AG04449 (cell line): ENCODE measurements at regions not wholly inside any gene's neighbourhood (a gene's known extent, or its start where the extent isn't known, plus 50 kb on each side); places are given as distances from the start of the nearest gene placed in this dataset.
A peak's percentile ranks its signal among the peaks of the same experiment; 100 is the strongest.

Source experiments
- CTCF ChIA-PET: fragments of 350-600 bp; formaldehyde crosslinking; extraction: SDS; loops from one replicate; lab custom pipeline; 2021; ENCODE audit warnings: antibody characterized with exemption; lab: Yijun Ruan, JAX
- POLR2A ChIA-PET: fragments of 400-600, 350-600 bp; formaldehyde crosslinking; extraction: SDS; loops from one replicate; lab custom pipeline; 2020; ENCODE audit warnings: antibody characterized with exemption, inconsistent platforms; lab: Yijun Ruan, JAX
- DNase-seq: peaks from one replicate; pipeline ENCODE4 v3.0.0-alpha.2; 2010; ENCODE audit warnings: low read depth, low spot score
- H3K4me3 ChIP-seq: 2 replicates; pipeline ENCODE4 v1.5.1; 2011; ENCODE audit warnings: low read depth, mild to moderate bottlenecking, control low read depth, low read length
- TF ChIP-seq, protein P1 (sequence below): IDR thresholded peaks from one replicate; pipeline ENCODE4 v1.5.1; 2011; ENCODE audit warnings: mild to moderate bottlenecking, moderate library complexity, low read length, control low read depth, inconsistent platforms; ENCODE audit not compliant: insufficient read depth; ENCODE audit errors: missing control alignments

DNA sequence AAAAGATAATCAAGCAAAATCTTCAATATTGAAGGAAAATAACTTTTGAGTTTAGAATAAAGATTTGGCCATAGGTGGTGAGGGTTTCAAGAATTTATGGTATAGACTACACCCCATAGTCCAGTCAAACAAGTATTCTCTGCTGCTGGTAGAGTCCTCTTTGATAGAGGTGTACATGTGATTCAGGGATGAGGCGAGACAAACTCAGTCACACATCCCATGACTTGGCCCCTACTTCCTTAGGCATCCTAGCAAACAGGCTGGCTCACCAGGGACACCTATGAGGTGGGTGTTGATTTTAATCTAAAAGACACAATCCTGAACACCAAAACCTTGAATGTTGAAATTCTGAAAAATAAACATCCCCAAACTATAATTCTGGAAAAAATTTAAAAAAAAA lies 78.1 kb upstream of the SLC25A13 start:
- ChIA-PET CTCF (no interaction called here), POLR2A (no interaction called here)
- no peak for DNase-seq
- no peak overlapping the region for H3K4me3 ChIP-seq
- TF ChIP-seq, protein P1, sequence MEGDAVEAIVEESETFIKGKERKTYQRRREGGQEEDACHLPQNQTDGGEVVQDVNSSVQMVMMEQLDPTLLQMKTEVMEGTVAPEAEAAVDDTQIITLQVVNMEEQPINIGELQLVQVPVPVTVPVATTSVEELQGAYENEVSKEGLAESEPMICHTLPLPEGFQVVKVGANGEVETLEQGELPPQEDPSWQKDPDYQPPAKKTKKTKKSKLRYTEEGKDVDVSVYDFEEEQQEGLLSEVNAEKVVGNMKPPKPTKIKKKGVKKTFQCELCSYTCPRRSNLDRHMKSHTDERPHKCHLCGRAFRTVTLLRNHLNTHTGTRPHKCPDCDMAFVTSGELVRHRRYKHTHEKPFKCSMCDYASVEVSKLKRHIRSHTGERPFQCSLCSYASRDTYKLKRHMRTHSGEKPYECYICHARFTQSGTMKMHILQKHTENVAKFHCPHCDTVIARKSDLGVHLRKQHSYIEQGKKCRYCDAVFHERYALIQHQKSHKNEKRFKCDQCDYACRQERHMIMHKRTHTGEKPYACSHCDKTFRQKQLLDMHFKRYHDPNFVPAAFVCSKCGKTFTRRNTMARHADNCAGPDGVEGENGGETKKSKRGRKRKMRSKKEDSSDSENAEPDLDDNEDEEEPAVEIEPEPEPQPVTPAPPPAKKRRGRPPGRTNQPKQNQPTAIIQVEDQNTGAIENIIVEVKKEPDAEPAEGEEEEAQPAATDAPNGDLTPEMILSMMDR, result no peak

DNA sequence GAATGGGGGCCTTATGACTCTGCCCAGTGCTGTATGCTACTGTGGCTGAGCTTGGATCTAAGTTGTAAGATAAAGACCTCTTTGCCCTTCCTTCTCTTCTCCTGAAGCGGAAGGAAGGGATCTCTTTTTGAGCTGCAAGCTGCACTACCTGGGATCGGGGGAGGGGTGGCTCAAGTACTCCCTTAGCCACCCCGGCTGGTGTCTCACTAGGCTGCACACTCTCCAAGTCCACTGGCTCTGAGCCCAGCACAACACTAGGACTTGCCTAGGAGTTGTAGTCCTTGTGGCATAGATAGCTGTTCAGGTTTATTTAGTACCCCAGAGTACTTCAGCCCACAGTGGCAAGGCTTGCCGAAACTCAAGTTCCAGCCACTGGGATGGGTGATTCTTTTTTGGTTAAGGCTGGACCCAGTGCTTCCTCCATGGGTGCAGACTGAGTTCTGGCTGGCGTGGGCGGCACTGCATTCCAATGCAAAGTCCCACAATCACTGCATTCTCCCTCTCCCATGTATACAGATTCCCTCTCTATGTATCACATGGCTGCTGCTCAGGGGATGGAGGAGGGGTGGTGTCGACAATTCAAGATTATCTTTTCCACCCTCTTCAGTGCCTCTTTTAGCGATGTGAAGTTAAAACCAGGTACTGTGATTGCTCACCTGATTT lies 76.2 kb upstream of the SLC25A13 start:
- no peak overlapping the region for H3K4me3 ChIP-seq
- TF ChIP-seq, protein P1, result no peak
- ChIA-PET POLR2A (no interaction called here), CTCF (interaction anchor here (0.8 kb wide), 1 partner anchor 8 kb away, joined by 3 read pairs; no protein-coding TSS in a partner anchor)
- no peak for DNase-seq

DNA sequence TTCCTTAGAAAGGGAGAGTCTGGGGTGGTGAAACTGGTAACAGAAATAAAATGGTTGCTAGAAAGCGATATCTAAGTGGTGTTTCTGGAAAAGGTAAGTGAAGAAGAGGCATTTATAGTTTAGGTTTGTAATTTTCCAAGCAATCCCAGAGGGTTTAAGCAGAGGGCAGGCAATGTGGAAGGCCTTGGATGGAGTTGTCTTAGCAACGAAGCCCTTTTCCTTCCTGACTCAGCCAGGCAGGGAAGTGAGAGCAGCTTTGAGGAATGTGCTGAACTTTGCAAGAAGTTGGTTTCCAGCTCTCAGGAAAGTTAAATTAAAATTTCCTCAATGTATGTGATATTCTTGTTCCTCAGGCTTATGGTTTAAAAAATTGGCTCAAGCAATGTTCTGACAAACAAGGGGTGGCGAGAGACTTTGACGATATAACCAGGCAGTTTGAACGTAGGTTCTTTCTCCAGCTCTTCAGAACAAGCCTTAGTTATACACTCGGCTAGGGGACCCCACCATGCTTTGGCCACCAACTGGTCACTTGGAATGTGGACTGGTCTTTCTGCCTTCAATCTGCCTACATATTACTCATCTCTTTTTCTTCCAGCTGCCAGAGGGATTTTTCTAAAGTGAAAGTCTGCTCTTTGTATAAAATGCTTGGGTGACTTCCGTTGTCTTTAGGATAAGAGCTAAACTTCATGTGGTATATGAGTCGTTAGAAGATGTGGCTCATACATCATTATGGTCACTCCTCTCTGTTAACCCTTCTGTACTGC lies 66.9 kb upstream of the SLC25A13 start:
- DNase-seq, result peak; percentile 40
- ChIA-PET POLR2A (no interaction called here), CTCF (interaction anchor here (1.4 kb wide), 1 partner anchor 9 kb away, joined by 3 read pairs; no protein-coding TSS in a partner anchor)
- H3K4me3 ChIP-seq, result no peak overlapping the region
- TF ChIP-seq, protein P1, result no peak

DNA sequence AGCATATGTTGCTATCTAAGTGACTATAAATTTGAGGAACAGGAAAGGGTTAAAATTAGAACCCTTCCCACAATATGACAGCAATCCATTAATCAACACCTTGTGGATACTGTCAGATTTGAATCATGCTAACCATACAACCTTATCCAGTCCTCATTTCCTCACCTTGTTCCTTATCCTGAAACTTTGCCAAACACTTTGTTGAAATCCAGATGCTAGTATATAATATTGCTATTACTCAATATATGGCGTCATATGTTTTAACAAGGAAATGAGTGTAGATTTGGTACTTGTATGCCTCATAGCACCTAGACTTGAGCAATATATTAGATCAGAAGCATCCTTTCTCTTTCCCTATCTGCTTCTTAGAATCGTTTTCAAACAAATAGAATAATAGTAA lies 66.3 kb upstream of the SLC25A13 start:
- TF ChIP-seq, protein P1, result no peak
- ChIA-PET CTCF (no interaction called here), POLR2A (no interaction called here)
- no peak for DNase-seq
- no peak overlapping the region for H3K4me3 ChIP-seq

DNA sequence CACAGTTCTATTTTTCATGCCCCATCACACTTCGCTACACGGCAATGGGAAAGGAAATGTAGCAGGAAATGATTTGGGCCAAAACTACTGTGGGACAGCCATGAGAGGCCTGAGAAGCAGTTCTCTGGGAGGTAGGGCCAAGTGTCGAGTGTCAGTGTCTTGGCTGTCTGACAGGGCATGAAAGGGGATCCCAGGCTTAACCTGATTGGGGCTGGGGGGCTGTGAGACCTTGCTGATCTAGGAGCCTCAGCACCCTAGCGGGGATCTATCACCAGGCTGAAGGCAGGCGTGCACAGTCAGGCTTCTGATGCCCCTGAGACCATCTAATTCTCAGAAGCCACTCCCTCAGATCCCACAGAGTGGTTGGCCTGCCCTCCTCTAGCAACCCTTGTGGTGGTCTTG lies 58.2 kb upstream of the SLC25A13 start:
- no peak for DNase-seq
- TF ChIP-seq, protein P1, result no peak
- ChIA-PET CTCF (no interaction called here), POLR2A (no interaction called here)
- H3K4me3 ChIP-seq, result no peak overlapping the region

DNA sequence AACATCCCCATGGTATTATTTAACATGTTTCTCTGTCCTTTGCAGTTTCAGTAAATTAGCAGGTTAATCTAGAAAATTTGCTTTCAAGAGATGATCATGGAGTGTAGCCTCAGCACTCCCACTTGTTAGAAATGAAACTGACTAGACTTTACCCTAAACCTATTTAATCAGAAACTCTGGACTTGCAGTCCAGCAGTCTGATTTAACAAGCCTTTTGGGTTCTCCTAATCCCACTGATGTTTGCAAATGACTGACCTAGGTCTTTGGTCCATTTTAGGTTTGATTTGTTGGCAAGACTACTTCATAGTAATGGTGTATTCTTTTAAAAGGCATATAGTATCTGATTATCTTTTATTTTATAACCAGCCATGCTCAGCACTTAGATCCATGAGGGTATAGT lies 55.5 kb upstream of the SLC25A13 start:
- H3K4me3 ChIP-seq, result no peak overlapping the region
- no peak for DNase-seq
- ChIA-PET CTCF (no interaction called here), POLR2A (no interaction called here)
- TF ChIP-seq, protein P1, result no peak
